HFFc6 (cell line): ENCODE measurements at regions not wholly inside any gene's neighbourhood (a gene's known extent, or its start where the extent isn't known, plus 50 kb on each side); places are given as distances from the start of the nearest gene placed in this dataset.
"Not testable (repeated sequence)": the region's sequence is repeated elsewhere in the genome, so short reads cannot be mapped to it uniquely, and the experiment has no call there.

Experiments
- DNase-seq: peaks from one replicate; pipeline ENCODE4 v3.0.0-alpha.2; 2018
- H3K27ac Mint-ChIP-seq: 2 replicates; pipeline ENCODE4 v1.8.0; 2020; ENCODE audit warnings: mild to moderate bottlenecking, mixed read lengths
- H3K27me3 Mint-ChIP-seq: 2 replicates; pipeline ENCODE4 v1.8.0; 2021; ENCODE audit warnings: mild to moderate bottlenecking, moderate library complexity, mixed read lengths; ENCODE audit not compliant: insufficient read depth
- H3K36me3 Mint-ChIP-seq: 2 replicates; pipeline ENCODE4 v1.8.0; 2021; ENCODE audit warnings: low read depth, mixed read lengths
- H3K4me1 Mint-ChIP-seq: 2 replicates; pipeline ENCODE4 v1.8.0; 2020; ENCODE audit warnings: low read depth, mixed read lengths
- H3K4me3 Mint-ChIP-seq: 2 replicates; pipeline ENCODE4 v1.8.0; 2020; ENCODE audit warnings: mild to moderate bottlenecking, moderate library complexity, mixed read lengths
- H3K9me3 Mint-ChIP-seq: 2 replicates; pipeline ENCODE4 v1.8.0; 2020; ENCODE audit warnings: mild to moderate bottlenecking, mixed read lengths
- TF ChIP-seq, protein P1 (sequence below): fragments of 200-600 bp; sonication (generic); IDR thresholded peaks from 2 replicates; pipeline ENCODE4 v1.5.0; 2021; ENCODE audit warnings: antibody characterized with exemption, mild to moderate bottlenecking

GRCh38 chr16:79883494-79883893, 283.0 kb upstream of the MAF start:
- Mint-ChIP-seq H3K27ac (no peak overlapping the region), H3K4me1 (no peaks in the 10 kb centered on the region), H3K9me3 (peaks cover 4% of the 10 kb centered on the region; the same call in 1 of the 2 replicates), H3K36me3 (peaks cover 1% of the 10 kb centered on the region; the same call in 1 of the 2 replicates), H3K27me3 (no peaks in the 10 kb centered on the region), H3K4me3 (no peak overlapping the region)
- no peak for DNase-seq
- TF ChIP-seq, protein P1, sequence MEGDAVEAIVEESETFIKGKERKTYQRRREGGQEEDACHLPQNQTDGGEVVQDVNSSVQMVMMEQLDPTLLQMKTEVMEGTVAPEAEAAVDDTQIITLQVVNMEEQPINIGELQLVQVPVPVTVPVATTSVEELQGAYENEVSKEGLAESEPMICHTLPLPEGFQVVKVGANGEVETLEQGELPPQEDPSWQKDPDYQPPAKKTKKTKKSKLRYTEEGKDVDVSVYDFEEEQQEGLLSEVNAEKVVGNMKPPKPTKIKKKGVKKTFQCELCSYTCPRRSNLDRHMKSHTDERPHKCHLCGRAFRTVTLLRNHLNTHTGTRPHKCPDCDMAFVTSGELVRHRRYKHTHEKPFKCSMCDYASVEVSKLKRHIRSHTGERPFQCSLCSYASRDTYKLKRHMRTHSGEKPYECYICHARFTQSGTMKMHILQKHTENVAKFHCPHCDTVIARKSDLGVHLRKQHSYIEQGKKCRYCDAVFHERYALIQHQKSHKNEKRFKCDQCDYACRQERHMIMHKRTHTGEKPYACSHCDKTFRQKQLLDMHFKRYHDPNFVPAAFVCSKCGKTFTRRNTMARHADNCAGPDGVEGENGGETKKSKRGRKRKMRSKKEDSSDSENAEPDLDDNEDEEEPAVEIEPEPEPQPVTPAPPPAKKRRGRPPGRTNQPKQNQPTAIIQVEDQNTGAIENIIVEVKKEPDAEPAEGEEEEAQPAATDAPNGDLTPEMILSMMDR = no peak

- Mint-ChIP-seq H3K27me3 (no peaks in the 10 kb centered on the region), H3K9me3 (peaks cover 4% of the 10 kb centered on the region; the same call in 1 of the 2 replicates), H3K27ac (no peak overlapping the region), H3K4me1 (no peaks in the 10 kb centered on the region), H3K4me3 (no peak overlapping the region), H3K36me3 (peaks cover 4% of the 10 kb centered on the region; the same call in 1 of the 2 replicates)
- TF ChIP-seq, protein P1 = no peak
- DNase-seq = no peak
Measured at GRCh38 chr16:79882340-79883005, 281.9 kb upstream of the MAF start.

GRCh38 chr16:79881107-79881506, 280.6 kb upstream of the MAF start:
- not testable (repeated sequence) for H3K27me3 Mint-ChIP-seq, H3K9me3 Mint-ChIP-seq, H3K36me3 Mint-ChIP-seq, H3K4me1 Mint-ChIP-seq, DNase-seq, H3K27ac Mint-ChIP-seq, H3K4me3 Mint-ChIP-seq

DNA sequence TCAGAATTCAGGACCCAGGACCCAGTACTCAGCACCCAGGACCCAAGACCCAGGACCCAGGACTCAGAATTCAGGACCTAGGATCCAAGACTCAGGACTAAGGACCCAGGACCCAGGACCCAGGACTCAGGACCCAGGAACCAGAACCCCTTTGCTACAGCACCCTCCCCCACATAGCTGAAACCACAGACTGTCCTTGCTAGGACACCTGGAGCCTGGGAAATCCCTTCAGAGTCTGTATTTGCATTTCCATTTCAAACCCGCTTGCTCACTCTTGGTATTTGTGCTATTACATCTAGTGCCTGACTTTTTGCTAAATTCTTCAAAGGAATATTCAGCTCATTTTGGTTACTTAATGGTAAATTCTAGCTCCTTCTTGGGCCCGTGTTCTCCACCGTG, 275.8 kb upstream of the MAF start:
- Mint-ChIP-seq H3K4me3 (no peak overlapping the region), H3K27ac (no peak overlapping the region), H3K4me1 (no peaks in the 10 kb centered on the region), H3K9me3 (peaks cover 20% of the 10 kb centered on the region), H3K27me3 (no peaks in the 10 kb centered on the region), H3K36me3 (peaks cover 8% of the 10 kb centered on the region; the same call in 1 of the 2 replicates)
- TF ChIP-seq, protein P1 = no peak
- DNase-seq = no peak

GRCh38 chr16:79874391-79874790, 273.9 kb upstream of the MAF start:
- Mint-ChIP-seq H3K4me3 (no peak overlapping the region), H3K9me3 (peaks cover 31% of the 10 kb centered on the region), H3K27ac (no peak overlapping the region), H3K36me3 (peaks cover 12% of the 10 kb centered on the region), H3K27me3 (no peaks in the 10 kb centered on the region), H3K4me1 (no peaks in the 10 kb centered on the region)
- TF ChIP-seq, protein P1 = no peak
- DNase-seq = no peak

DNA sequence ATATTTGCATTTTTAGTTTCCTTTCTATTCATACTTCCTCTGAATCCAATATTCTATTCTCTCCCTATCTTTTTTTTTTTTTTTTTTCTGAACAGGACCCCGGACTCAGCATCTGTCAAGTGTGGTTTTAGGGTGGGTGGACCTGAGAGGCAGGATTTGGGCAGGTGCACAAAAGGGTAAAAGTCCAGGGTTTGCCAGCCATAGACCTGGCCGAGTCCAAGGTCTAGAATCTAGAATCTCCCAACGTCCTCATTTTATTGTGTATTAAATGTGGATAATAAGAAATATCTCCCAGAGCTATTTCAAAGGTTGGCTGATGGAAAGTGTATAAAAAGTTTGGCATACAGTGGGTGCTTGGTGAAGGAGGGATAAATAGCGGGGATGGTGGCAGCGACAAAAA, 273.3 kb upstream of the MAF start:
- peaks cover 36% of the 10 kb centered on the region for H3K9me3 Mint-ChIP-seq
- TF ChIP-seq, protein P1 = no peak
- no peak overlapping the region for H3K27ac Mint-ChIP-seq
- DNase-seq = no peak
- H3K27me3 Mint-ChIP-seq = no peaks in the 10 kb centered on the region
- H3K4me1 Mint-ChIP-seq = no peaks in the 10 kb centered on the region
- peaks cover 12% of the 10 kb centered on the region for H3K36me3 Mint-ChIP-seq
- H3K4me3 Mint-ChIP-seq = no peak overlapping the region
